Stimulated activated CD4-positive, alpha-beta T cell treated with anti-CD3 and anti-CD28 coated beads, Interleukin-4, amount 100 ng/mL, for 48 hours (primary cell): ENCODE measurements at regions not wholly inside any gene's neighbourhood (a gene's known extent, or its start where the extent isn't known, plus 50 kb on each side); places are given as distances from the start of the nearest gene placed in this dataset.

Experiments
- DNase-seq, 2 donors: peaks; one replicate each; pipeline ENCODE4 v3.0.0-alpha.2; 2020; ENCODE audit warnings: low read depth in 2 of 2

DNA sequence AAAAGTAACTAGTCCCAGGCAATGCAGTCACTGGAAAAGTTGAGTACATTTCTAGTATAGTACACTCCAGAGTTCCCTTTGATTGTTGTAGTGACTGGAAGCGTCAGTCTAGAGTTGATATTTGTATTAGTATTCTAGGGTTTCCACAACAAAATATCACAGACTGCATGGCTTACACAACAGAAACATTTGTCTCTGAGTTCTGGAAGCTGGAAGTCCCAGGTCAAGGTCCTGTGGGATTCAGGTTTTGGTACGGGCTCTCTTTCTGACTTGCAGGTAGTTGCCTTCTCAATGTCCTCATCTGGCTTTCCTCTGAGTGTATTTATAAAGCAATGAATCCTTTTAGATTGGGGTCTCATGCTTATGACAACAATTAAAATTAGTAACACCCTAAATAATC lies 1119.1 kb upstream of the PHF14 start:
- DNase-seq, result no peak

DNA sequence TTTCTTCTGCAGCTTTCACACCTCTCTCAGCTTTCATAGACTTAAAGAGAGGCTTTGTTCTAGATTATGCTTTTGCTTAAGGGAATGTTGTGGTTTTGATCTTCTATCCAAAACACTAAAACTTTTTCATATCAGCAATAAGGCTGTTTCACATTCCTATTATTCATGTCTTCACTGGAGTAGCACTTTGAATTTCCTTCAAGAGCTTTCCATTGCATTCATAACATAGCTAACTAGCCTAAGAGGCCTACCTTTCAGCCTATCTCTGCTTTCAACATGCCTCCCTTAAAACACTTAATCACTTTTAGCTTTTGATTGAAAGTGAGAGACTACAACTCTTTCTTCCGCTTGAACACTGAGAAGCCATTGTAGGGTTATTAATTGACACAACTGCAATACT lies 1117.0 kb upstream of the PHF14 start:
- no peak for DNase-seq

- DNase-seq, result no peak
Measured at GRCh38 chr7:9863545-9863944, 1110.1 kb upstream of the PHF14 start.

DNA sequence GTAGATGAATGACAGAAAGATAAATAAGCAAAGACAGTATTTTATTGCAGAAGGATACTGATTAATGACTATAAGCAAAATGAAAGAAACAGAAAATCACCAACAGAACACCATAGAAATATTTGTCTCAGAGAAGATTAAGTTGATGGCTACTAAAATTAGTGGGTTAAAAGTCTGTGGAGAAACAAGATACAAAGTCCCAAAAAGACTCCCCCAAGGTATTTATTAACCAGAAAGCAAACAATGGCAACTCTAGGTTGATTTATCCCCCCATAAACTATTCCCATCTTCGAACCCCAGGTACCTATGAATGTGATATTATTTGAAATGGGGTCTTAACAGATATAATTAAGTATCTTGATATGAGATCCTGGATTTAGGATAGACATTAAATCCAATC lies 1104.5 kb upstream of the PHF14 start:
- DNase-seq, result no peak

DNA sequence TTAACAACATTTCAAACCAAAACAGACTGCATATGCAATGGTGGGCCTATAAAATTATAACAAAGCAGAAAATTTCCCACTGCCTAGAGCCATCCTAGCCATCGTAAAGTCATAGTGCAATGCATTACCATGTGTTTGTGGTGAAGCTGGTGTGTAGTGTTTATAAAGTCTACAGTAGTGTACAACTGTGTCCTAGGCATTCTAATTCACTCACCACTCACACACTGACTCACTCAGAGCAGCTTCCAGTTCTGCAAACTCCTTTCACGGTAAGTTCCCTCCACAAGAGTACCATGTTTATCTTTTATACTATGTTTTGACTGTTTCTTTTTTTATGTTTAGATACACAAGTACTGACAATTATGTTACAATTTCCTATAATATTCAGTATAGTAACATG lies 1104.1 kb upstream of the PHF14 start:
- DNase-seq, result no peak

DNA sequence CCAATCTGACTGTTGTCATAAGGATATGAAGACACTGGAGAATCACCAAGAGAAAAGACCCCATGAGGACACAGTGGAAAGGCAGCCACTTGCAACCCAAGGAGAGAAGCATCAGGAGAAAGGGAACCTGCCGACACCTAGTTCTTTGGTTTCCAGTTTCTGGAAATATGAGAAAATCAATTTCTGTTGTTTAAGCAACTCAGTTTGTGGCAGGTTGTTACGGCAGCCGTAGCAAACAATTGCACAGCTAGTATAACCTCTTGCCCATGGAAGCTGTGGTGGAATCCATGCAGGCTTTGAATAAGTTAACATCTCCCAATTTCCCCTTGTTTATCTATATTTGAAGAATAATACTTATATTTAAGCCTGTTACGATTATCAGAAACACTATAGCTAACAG lies 1103.0 kb upstream of the PHF14 start:
- DNase-seq, result no peak

DNA sequence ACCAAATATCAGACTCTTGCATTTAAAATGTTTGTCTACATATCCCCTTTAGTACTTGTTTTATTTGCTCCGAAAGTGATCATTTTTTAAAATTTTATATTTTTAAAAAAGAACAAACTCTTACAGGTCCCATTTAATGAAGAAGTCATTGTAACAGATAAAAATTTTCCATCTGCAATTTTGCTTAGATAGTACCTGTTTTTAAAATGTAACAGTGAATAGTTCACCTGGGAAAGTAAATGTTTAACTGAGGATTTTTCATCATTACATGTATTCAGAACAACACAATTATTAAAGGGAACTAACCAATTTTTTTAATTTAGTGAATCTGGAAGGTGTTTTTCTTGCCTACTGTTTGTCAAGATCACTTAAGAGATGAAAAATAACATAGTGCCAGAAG lies 1099.5 kb upstream of the PHF14 start:
- no peak for DNase-seq

- DNase-seq, result no peak
Measured at GRCh38 chr7:9876053-9876452, 1097.6 kb upstream of the PHF14 start.

GRCh38 chr7:9889554-9889953 lies 1084.1 kb upstream of the PHF14 start:
- DNase-seq, result no peak

DNA sequence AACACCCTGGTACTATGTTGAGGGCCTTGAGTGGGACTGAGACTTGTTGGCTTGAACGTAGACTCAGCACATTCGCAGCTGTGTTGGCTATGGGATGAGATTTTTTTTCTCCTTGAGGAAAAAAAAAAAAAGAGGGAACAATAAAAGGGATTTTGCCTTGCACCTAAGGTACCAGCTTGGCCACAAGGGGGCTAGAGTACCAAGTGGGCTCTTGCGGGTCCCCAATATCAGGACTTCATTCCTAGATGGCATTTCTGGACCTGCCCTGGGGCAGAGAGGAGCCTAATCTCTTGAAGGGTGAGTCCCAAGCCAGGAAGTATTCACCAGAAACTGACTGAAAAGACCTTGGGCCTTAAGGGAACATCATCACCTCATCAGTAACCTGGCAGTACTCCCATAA lies 1083.6 kb upstream of the PHF14 start:
- no peak for DNase-seq

- no peak for DNase-seq
Measured at GRCh38 chr7:9891056-9891455, 1082.6 kb upstream of the PHF14 start.

GRCh38 chr7:9900339-9900738 lies 1073.3 kb upstream of the PHF14 start:
- DNase-seq, result no peak

GRCh38 chr7:9921326-9921725 lies 1052.3 kb upstream of the PHF14 start:
- DNase-seq, result no peak

DNA sequence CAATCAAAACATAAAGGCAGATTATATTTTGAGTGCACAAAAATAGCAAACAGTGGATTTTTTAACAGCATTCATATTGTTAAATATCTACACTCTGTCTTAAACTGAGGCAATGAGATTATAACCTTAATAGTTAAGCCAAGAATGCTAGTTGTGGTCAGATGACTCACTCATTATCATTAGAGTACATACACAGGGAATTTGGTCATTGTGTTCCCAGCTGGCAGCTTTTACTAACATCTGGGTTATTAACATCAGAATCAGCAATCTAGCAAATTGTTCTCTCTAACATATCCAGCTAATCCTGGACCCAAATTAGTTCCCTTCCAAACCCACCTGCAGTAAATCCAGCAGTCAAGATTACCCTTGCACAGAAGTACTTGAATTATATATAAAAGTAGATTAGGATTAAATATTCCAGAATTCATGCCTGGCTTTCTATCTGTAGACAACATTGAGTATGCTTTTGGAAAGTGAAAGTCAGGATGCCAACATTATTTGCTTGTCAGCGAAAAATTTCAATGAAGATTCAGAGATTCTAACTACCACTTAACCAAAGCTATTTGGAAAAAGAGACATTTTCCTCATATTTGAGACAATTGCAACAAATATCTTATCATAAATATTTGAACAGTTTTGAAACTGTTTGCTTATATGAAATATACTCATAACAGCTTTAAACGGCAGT lies 1035.6 kb upstream of the PHF14 start:
- no peak for DNase-seq

GRCh38 chr7:9939176-9939575 lies 1034.5 kb upstream of the PHF14 start:
- no peak for DNase-seq

- DNase-seq, result no peak
Measured at GRCh38 chr7:9945131-9945530, 1028.5 kb upstream of the PHF14 start.

GRCh38 chr7:9945857-9946256 lies 1027.8 kb upstream of the PHF14 start:
- DNase-seq, result no peak

DNA sequence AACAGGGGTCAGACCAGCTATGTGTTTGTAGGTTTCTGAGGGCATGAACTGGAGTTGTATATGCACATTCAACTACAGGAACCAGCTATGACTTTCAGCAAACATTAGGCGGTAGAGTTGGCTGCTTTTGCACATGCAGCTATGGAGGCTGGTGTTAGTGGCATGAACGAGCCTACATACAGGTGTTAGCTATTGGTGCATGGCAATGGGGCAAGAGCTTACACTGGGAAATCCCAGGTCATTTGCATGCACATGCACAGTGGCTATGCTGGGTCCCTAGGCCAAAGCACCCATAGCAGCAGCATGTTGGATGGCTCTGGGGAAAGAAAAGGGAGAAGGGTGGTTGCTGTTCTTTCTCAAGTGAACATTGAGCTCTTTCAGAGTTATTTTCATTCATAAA lies 1018.5 kb upstream of the PHF14 start:
- no peak for DNase-seq

GRCh38 chr7:9958486-9958885 lies 1015.2 kb upstream of the PHF14 start:
- DNase-seq, result no peak

DNA sequence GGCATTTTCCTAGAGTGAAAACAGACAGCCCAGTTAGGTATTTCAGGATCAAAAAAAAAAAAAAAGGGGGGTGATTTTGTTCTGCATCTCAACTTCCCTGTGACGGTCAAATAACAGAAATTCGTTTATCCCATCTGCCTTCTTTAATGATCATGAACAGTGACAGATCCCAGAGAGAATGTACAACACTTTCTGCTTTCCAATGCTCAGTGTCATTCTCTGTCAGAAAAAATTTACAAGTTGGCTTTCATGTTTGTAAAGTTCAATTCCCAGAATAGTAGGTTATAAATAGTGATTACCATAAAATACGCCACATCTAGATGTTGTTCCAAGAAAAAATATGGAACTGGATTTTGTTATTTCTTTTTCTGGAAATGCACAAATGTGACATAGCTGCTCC lies 1013.2 kb upstream of the PHF14 start:
- no peak for DNase-seq

- DNase-seq, result no peak
Measured at GRCh38 chr7:9961161-9961922, 1012.3 kb upstream of the PHF14 start.

- DNase-seq, result no peak
Measured at GRCh38 chr7:9962742-9963141, 1010.9 kb upstream of the PHF14 start.
